GM19035 (cell line): ENCODE measurements at regions not wholly inside any gene's neighbourhood (a gene's known extent, or its start where the extent isn't known, plus 50 kb on each side); places are given as distances from the start of the nearest gene placed in this dataset.

ENCODE experiments used
- ATAC-seq: cut with Tn5 transposase; IDR thresholded peaks from one replicate; pipeline ENCODE4 v1.9.1; 2021; ENCODE audit not compliant: unreplicated experiment

GRCh38 chr7:17598305-17598704 lies 299.9 kb downstream of the AHR start:
- ATAC-seq: no peak

GRCh38 chr7:17598846-17599245 lies 300.4 kb downstream of the AHR start:
- ATAC-seq: no peak

GRCh38 chr7:17599733-17600339 lies 301.4 kb downstream of the AHR start:
- no peak for ATAC-seq

- ATAC-seq: no peak
Observed at GRCh38 chr7:17600340-17600752, 301.9 kb downstream of the AHR start.

GRCh38 chr7:17601921-17602320 lies 303.5 kb downstream of the AHR start:
- ATAC-seq: no peak

GRCh38 chr7:17608114-17608833 lies 309.8 kb downstream of the AHR start:
- no peak for ATAC-seq

GRCh38 chr7:17611611-17612010 lies 313.2 kb downstream of the AHR start:
- ATAC-seq: no peak

- no peak for ATAC-seq
Observed at GRCh38 chr7:17613338-17614041, 315.0 kb downstream of the AHR start.

GRCh38 chr7:17617380-17617779 lies 318.9 kb downstream of the AHR start:
- ATAC-seq: no peak

GRCh38 chr7:17617857-17618651 lies 319.6 kb downstream of the AHR start:
- no peak for ATAC-seq

- ATAC-seq: no peak
Observed at GRCh38 chr7:17618652-17618974, 320.2 kb downstream of the AHR start.

- no peak for ATAC-seq
Observed at GRCh38 chr7:17619196-17619818, 320.9 kb downstream of the AHR start.

- no peak for ATAC-seq
Observed at GRCh38 chr7:17620566-17620965, 319.7 kb downstream of the SNX13 start.

GRCh38 chr7:17622451-17622850 lies 317.8 kb downstream of the SNX13 start:
- no peak for ATAC-seq

- no peak for ATAC-seq
Observed at GRCh38 chr7:17623546-17624185, 316.6 kb downstream of the SNX13 start.

- ATAC-seq: no peak
Observed at GRCh38 chr7:17624379-17624778, 315.9 kb downstream of the SNX13 start.

GRCh38 chr7:17625043-17625442 lies 315.3 kb downstream of the SNX13 start:
- ATAC-seq: no peak

- ATAC-seq: no peak
Observed at GRCh38 chr7:17626235-17626634, 314.1 kb downstream of the SNX13 start.

GRCh38 chr7:17631061-17631460 lies 309.2 kb downstream of the SNX13 start:
- ATAC-seq: no peak

GRCh38 chr7:17632384-17632783 lies 307.9 kb downstream of the SNX13 start:
- no peak for ATAC-seq

GRCh38 chr7:17633067-17633466 lies 307.2 kb downstream of the SNX13 start:
- ATAC-seq: no peak
